Upper lobe of left lung (tissue), 6 donors: ENCODE measurements at regions not wholly inside any gene's neighbourhood (a gene's known extent, or its start where the extent isn't known, plus 50 kb on each side); places are given as distances from the start of the nearest gene placed in this dataset.

ENCODE experiments used
- ATAC-seq, 2 donors: fragments of 200-7000 bp; cut with Tn5 transposase; one replicate each; pipeline ENCODE4 v1.9.1; 2022; ENCODE audit warnings: mild to moderate bottlenecking in 2 of 2, moderate library complexity in 2 of 2; ENCODE audit not compliant: low FRiP score in 2 of 2
- DNase-seq, 2 donors: peaks; one replicate each; pipeline ENCODE4 v3.0.0-alpha.2; 2019 to 2020
- H3K27ac ChIP-seq, 4 donors: fragments of 200-600 bp; sonication (generic); one replicate each; pipeline ENCODE4 v1.5.1; 2016 to 2019
- H3K27me3 ChIP-seq, 4 donors: fragments of 200-600 bp; sonication (generic); one replicate each; pipeline ENCODE4 v1.5.1; 2017 to 2019
- H3K36me3 ChIP-seq, 4 donors: fragments of 200-600 bp; sonication (generic); one replicate each; pipeline ENCODE4 v1.5.1; 2016 to 2019
- H3K4me1 ChIP-seq, 4 donors: fragments of 200-600 bp; sonication (generic); one replicate each; pipeline ENCODE4 v1.5.1; 2018 to 2019
- H3K4me3 ChIP-seq, 4 donors: fragments of 200-600 bp; sonication (generic); one replicate each; pipeline ENCODE4 v1.5.1; 2017 to 2019; ENCODE audit warnings: mild to moderate bottlenecking in 2 of 4, moderate library complexity in 1 of 4
- H3K9me3 ChIP-seq, 4 donors: fragments of 200-600 bp; sonication (generic); one replicate each; pipeline ENCODE4 v1.5.1; 2018 to 2019
- EP300 ChIP-seq, 4 donors: sonication (generic); formaldehyde crosslinking; IDR thresholded peaks; one replicate each; pipeline ENCODE4 v1.5.1; 2017; ENCODE audit warnings: antibody characterized with exemption in 4 of 4, control low read depth in 2 of 4
- POLR2A ChIP-seq, 4 donors: fragments of 450-650 bp; IDR thresholded peaks; one replicate each; pipeline ENCODE4 v1.5.1; 2016 to 2017; ENCODE audit warnings: antibody characterized with exemption in 4 of 4, mild to moderate bottlenecking in 2 of 4
- POLR2AphosphoS5 ChIP-seq, 2 donors: sonication (generic); formaldehyde crosslinking; IDR thresholded peaks; one replicate each; pipeline ENCODE4 v1.5.1; 2017; ENCODE audit warnings: antibody characterized with exemption in 2 of 2
- WGBS, 2 donors: methylation state at CpG; one replicate each; pipeline ENCODE4 v1.1.5; 2017 to 2018; 5-methylcytosine and 5-hydroxymethylcytosine counted together
- TF ChIP-seq, protein P1 (sequence below), 6 experiments: fragments of 450-650 bp in 4 of 6; fragments of 200-600 bp in 2 of 6; sonication (generic) in 2 of 6; IDR thresholded peaks; one replicate each; pipeline ENCODE4 v1.5.1; 2016 to 2019; ENCODE audit warnings: antibody characterized with exemption in 6 of 6
- donor health status: DM: no; HTN: no; CAD: no; lungs with moderate emphysema.
- donor health status: DM: no; HTN: yes; CAD: no; lungs with severe emphysema.

DNA sequence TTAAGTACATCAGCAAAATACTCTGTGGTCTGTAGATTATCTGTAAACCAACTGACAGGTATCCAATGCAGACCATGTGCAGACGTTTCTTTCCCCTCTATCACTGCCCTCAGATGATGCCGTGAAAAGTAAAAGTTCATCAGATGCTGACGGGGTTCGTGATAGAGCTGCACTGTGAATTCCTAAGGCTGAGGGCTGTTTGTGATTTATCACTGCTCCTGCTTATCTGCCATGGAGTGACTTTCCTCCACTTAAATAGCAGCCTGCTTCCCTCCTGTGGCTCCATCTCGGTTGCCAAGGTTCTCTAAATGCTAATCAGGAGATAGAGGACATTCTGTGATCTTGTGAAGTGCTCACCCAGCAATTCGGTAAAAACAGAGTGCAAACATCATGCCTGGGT, 89.3 kb upstream of the SRD5A3 start:
- no peak overlapping the region for H3K27ac ChIP-seq
- 10 to 27% methylated on average over 6 of the region's 6 CpGs for WGBS, 2 donors
- ATAC-seq: no peak
- H3K27me3 ChIP-seq: no peaks in the 10 kb centered on the region
- H3K4me3 ChIP-seq: no peak overlapping the region
- TF ChIP-seq POLR2A (IDR thresholded peaks at IDR 0.05): no peak
- no peak for TF ChIP-seq EP300 (IDR thresholded peaks at IDR 0.05)
- TF ChIP-seq, protein P1, sequence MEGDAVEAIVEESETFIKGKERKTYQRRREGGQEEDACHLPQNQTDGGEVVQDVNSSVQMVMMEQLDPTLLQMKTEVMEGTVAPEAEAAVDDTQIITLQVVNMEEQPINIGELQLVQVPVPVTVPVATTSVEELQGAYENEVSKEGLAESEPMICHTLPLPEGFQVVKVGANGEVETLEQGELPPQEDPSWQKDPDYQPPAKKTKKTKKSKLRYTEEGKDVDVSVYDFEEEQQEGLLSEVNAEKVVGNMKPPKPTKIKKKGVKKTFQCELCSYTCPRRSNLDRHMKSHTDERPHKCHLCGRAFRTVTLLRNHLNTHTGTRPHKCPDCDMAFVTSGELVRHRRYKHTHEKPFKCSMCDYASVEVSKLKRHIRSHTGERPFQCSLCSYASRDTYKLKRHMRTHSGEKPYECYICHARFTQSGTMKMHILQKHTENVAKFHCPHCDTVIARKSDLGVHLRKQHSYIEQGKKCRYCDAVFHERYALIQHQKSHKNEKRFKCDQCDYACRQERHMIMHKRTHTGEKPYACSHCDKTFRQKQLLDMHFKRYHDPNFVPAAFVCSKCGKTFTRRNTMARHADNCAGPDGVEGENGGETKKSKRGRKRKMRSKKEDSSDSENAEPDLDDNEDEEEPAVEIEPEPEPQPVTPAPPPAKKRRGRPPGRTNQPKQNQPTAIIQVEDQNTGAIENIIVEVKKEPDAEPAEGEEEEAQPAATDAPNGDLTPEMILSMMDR (IDR thresholded peaks at IDR 0.05): no peak
- no peak for TF ChIP-seq POLR2AphosphoS5 (IDR thresholded peaks at IDR 0.05)
- no peaks in the 10 kb centered on the region for H3K9me3 ChIP-seq
- H3K36me3 ChIP-seq: no peaks in the 10 kb centered on the region
- no peak for DNase-seq
- peaks cover 0 to 6% (median 0%) of the 10 kb centered on the region in 4 donors for H3K4me1 ChIP-seq

GRCh38 chr4:55258152-55258865, 87.7 kb upstream of the SRD5A3 start:
- H3K27ac ChIP-seq: no peak overlapping the region
- peaks cover 0 to 6% (median 0%) of the 10 kb centered on the region in 4 donors for H3K4me1 ChIP-seq
- H3K4me3 ChIP-seq: no peak overlapping the region
- no peaks in the 10 kb centered on the region for H3K9me3 ChIP-seq
- ATAC-seq (no peak), DNase-seq (no peak)
- 44 to 50% methylated on average over 5 of the region's 5 CpGs for WGBS, 2 donors
- TF ChIP-seq, protein P1 (IDR thresholded peaks at IDR 0.05): no peak
- TF ChIP-seq POLR2A (IDR thresholded peaks at IDR 0.05): no peak
- no peak for TF ChIP-seq POLR2AphosphoS5 (IDR thresholded peaks at IDR 0.05)
- no peak for TF ChIP-seq EP300 (IDR thresholded peaks at IDR 0.05)
- H3K36me3 ChIP-seq: no peaks in the 10 kb centered on the region
- H3K27me3 ChIP-seq: no peaks in the 10 kb centered on the region

GRCh38 chr4:55259294-55259693, 86.7 kb upstream of the SRD5A3 start:
- Histone ChIP-seq H3K27me3 (no peaks in the 10 kb centered on the region), H3K4me1 (peaks cover 0 to 6% (median 0%) of the 10 kb centered on the region in 4 donors), H3K27ac (no peak overlapping the region), H3K4me3 (no peak overlapping the region), H3K9me3 (no peaks in the 10 kb centered on the region), H3K36me3 (no peaks in the 10 kb centered on the region)
- DNase-seq: no peak
- TF ChIP-seq EP300 (IDR thresholded peaks at IDR 0.05): no peak
- TF ChIP-seq POLR2A (IDR thresholded peaks at IDR 0.05): no peak
- 50 to 55% methylated on average over 3 of the region's 3 CpGs for whole genome bisulfite sequencing, 2 donors
- no peak for ATAC-seq

DNA sequence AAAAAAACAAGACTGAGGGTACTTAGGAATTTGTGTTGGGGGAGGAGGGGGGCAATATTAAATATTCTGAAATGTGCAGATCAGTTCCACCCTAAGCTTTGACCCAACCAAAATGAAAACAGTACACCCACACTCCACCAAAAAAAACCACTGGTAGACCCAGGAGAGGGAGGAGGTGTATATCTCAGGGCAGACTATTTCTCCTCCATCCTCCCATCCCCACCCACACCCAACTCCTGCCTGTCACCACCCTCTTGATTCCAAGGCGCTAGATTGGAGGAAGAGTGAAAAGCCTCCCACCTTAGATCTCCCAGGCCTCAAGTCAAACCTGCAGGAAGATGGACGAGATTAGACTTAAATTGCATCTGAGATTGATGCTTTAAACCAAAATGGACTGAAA, 76.6 kb upstream of the SRD5A3 start:
- Histone ChIP-seq H3K4me3 (no peak overlapping the region), H3K4me1 (peaks cover 0 to 8% (median 6%) of the 10 kb centered on the region in 4 donors), H3K36me3 (no peaks in the 10 kb centered on the region), H3K27ac (no peak overlapping the region), H3K9me3 (no peaks in the 10 kb centered on the region), H3K27me3 (no peaks in the 10 kb centered on the region)
- no peak for TF ChIP-seq EP300 (IDR thresholded peaks at IDR 0.05)
- no peak for TF ChIP-seq POLR2AphosphoS5 (IDR thresholded peaks at IDR 0.05)
- TF ChIP-seq, protein P1 (IDR thresholded peaks at IDR 0.05): no peak
- no peak for TF ChIP-seq POLR2A (IDR thresholded peaks at IDR 0.05)
- ATAC-seq (no peak), DNase-seq (no peak)
- WGBS, 2 donors: 77 to 85% methylated on average over 2 of the region's 2 CpGs

GRCh38 chr4:55269995-55270394, 76.0 kb upstream of the SRD5A3 start:
- peak in 1 of 4 donors; percentile 31 for TF ChIP-seq EP300 (IDR thresholded peaks at IDR 0.05)
- TF ChIP-seq POLR2AphosphoS5 (IDR thresholded peaks at IDR 0.05): peak; percentile 11 to 66
- TF ChIP-seq, protein P1 (IDR thresholded peaks at IDR 0.05): no peak
- TF ChIP-seq POLR2A (IDR thresholded peaks at IDR 0.05): no peak
- Histone ChIP-seq H3K27me3 (no peaks in the 10 kb centered on the region), H3K4me1 (peaks cover 0 to 8% (median 6%) of the 10 kb centered on the region in 4 donors), H3K4me3 (no peak overlapping the region), H3K9me3 (no peaks in the 10 kb centered on the region), H3K27ac (no peak overlapping the region), H3K36me3 (no peaks in the 10 kb centered on the region)
- ATAC-seq: peak in 1 of 2 donors; percentile 63
- peak in 1 of 2 donors; percentile 26 for DNase-seq
- 48 to 54% methylated on average over 4 of the region's 4 CpGs for WGBS, 2 donors
